ENCODE measurements at regions not wholly inside any gene's neighbourhood (a gene's known extent, or its start where the extent isn't known, plus 50 kb on each side); places are given as distances from the start of the nearest gene placed in this dataset.

- Histone ChIP-seq H3K4me2 (ENCODE audit: insufficient read depth in 1 of 2, low read depth in 2 of 2, low read length in 2 of 2) (no peak overlapping the region), H4K8ac (ENCODE audit: extremely low read depth, insufficient read depth, low read length) (no peak overlapping the region), H2BK12ac (ENCODE audit: low read depth, low read length) (no peak overlapping the region), H3K4me3 (ENCODE audit: extremely low read depth in 1 of 4, insufficient read depth in 2 of 4, low read depth in 3 of 4, low read length in 4 of 4) (no peak overlapping the region), H4K20me1 (replicated peaks in 1 of 2; ENCODE audit: control insufficient read depth in 1 of 2, insufficient read depth in 2 of 2, low read length in 2 of 2) (no peaks in the 10 kb centered on the region), H3K23me2 (ENCODE audit: low read depth, low read length) (no peaks in the 10 kb centered on the region), H3K14ac (ENCODE audit: insufficient read length) (no peak overlapping the region), H3K4ac (replicated peaks; ENCODE audit: insufficient read length, low read depth, low read length) (no peak overlapping the region), H2BK20ac (ENCODE audit: low read length) (no peak overlapping the region), H2BK15ac (ENCODE audit: low read length) (no peak overlapping the region), H2BK120ac (replicated peaks; ENCODE audit: low read depth, low read length) (no peak overlapping the region), H3K9ac (replicated peaks in 1 of 4; ENCODE audit: extremely low read depth in 1 of 4, low read depth in 3 of 4, low read length in 3 of 4) (no peak overlapping the region), H2AFZ (ENCODE audit: low read length) (no peak overlapping the region; the same call in 1 of the 2 replicates), H4K91ac (replicated peaks; ENCODE audit: insufficient read length, low read length) (no peak overlapping the region), H3K56ac (replicated peaks; ENCODE audit: insufficient read length, low read depth, low read length) (no peak overlapping the region), H3K4me1 (replicated peaks in 1 of 4; ENCODE audit: control insufficient read depth in 3 of 4, insufficient read depth in 4 of 4, low read length in 3 of 4) (no peaks in the 10 kb centered on the region), H3K79me2 (ENCODE audit: control insufficient read depth in 1 of 2, insufficient read depth in 2 of 2, low read length in 2 of 2) (no peaks in the 10 kb centered on the region), H3K18ac (ENCODE audit: extremely low read depth, low read length) (no peak overlapping the region), H2BK5ac (ENCODE audit: low read depth, low read length) (no peak overlapping the region), H3K9me3 (ENCODE audit: insufficient read depth in 2 of 2, low read depth in 1 of 2, low read length in 1 of 2) (no peaks in the 10 kb centered on the region), H2AK5ac (ENCODE audit: low read depth, low read length) (no peak overlapping the region), H3K27me3 (replicated peaks in 1 of 4; ENCODE audit: control insufficient read depth in 3 of 4, extremely low read depth in 1 of 4, insufficient read depth in 3 of 4, low read length in 3 of 4) (no peaks in the 10 kb centered on the region), H3K36me3 (ENCODE audit: control insufficient read depth in 2 of 4, insufficient read depth in 4 of 4, low read length in 3 of 4) (no peaks in the 10 kb centered on the region), H3K79me1 (ENCODE audit: low read depth, low read length) (no peaks in the 10 kb centered on the region), H3K23ac (ENCODE audit: insufficient read length) (no peak overlapping the region), H3K27ac (ENCODE audit: low read depth, low read length) (no peak overlapping the region), H4K5ac (ENCODE audit: insufficient read length, low read depth, low read length) (no peak overlapping the region)
- FAIRE-seq (no peak), DNase-seq (ENCODE audit: low read depth in 1 of 2, low spot score in 2 of 2) (no peak)
- WGBS, 2 experiments (ENCODE audit: extremely low coverage in 1 of 2, insufficient coverage in 1 of 2, insufficient read length in 1 of 2, insufficient replicate concordance in 2 of 2, low coverage in 1 of 2, low lambda C conversion rate in 2 of 2, missing lambda C conversion rate in 1 of 2): 94% methylated on average over 20 of the region's 21 CpGs; no CpG with 5 or more reads in 1 of the 2 experiments
- POLR2A ChIA-PET (ENCODE audit: partially characterized antibody): no interaction called here
- CTCF ChIA-PET (ENCODE audit: partially characterized antibody): no interaction called here
- TF ChIP-seq NANOG (IDR thresholded peaks at IDR 0.05; ENCODE audit: insufficient read depth, low read depth, low read length, poor library complexity, severe bottlenecking): no peak
- TF ChIP-seq GTF2F1 (IDR thresholded peaks at IDR 0.05; ENCODE audit: borderline replicate concordance, low read depth, low read length): no peak
- no peak for TF ChIP-seq GABPA (IDR thresholded peaks at IDR 0.05; ENCODE audit: borderline replicate concordance, insufficient read depth, low read length)
- TF ChIP-seq CREB1 (IDR thresholded peaks at IDR 0.05): no peak
- TF ChIP-seq POLR2AphosphoS5 (IDR thresholded peaks at IDR 0.05; ENCODE audit: low read depth, low read length): no peak
- TF ChIP-seq ATF2 (IDR thresholded peaks at IDR 0.05; ENCODE audit: low read length): no peak
- no peak for TF ChIP-seq SP4 (IDR thresholded peaks at IDR 0.05; ENCODE audit: low read length)
- no peak for TF ChIP-seq EZH2 (IDR thresholded peaks at IDR 0.05; ENCODE audit: low read depth, low read length, severe bottlenecking)
- TF ChIP-seq RBBP5 (IDR thresholded peaks at IDR 0.05; ENCODE audit: borderline replicate concordance, low read depth, low read length): no peak
- no peak for TF ChIP-seq EP300 (IDR thresholded peaks at IDR 0.05; ENCODE audit: borderline replicate concordance in 1 of 2, low read depth in 2 of 2, low read length in 2 of 2)
- no peak for TF ChIP-seq KDM1A (IDR thresholded peaks at IDR 0.05; ENCODE audit: borderline replicate concordance, low read length)
- TF ChIP-seq YY1 (IDR thresholded peaks at IDR 0.05; ENCODE audit: low read depth, low read length): no peak
- no peak for TF ChIP-seq CBX5 (IDR thresholded peaks at IDR 0.05; ENCODE audit: low read depth, low read length)
- TF ChIP-seq TCF12 (IDR thresholded peaks at IDR 0.05; ENCODE audit: low read depth, low read length): no peak
These were observed 366.4 kb upstream of the POM121L12 start for GRCh38 chr7:52669031-52669430.

Measured in H1 (cell line).